Activated gamma-delta T cell treated with Interleukin-2 at 50 U/mL for 16 hours (primary cell): ENCODE measurements at regions not wholly inside any gene's neighbourhood (a gene's known extent, or its start where the extent isn't known, plus 50 kb on each side); places are given as distances from the start of the nearest gene placed in this dataset.
"Not testable (repeated sequence)": the region's sequence is repeated elsewhere in the genome, so short reads cannot be mapped to it uniquely, and the experiment has no call there.

Experiments used
- DNase-seq: peaks from one replicate; pipeline ENCODE4 v3.0.0-alpha.2; 2020

- DNase-seq = no peak
Measured at GRCh38 chrX:39052751-39053150, 251.5 kb downstream of the MID1IP1 start.

DNA sequence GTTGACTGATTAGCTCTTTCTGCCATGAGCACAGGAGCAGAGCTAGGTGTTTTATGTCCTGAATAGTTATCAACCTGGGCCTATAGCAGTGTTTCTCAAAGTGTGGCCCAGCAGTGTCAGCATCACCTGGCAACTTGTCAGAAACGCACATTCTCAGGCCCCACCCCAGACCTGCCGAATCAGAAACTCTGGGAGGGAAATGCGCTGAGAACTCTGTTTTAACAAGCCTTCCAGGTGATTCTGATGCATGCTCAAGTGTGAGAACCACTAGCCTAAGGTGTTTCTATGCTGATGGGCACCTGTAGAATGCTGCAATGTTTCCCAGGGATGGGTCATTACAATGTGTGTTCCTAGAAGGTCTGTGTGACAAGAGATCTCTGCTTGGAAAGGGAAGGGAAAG, 257.5 kb downstream of the MID1IP1 start:
- DNase-seq = no peak

DNA sequence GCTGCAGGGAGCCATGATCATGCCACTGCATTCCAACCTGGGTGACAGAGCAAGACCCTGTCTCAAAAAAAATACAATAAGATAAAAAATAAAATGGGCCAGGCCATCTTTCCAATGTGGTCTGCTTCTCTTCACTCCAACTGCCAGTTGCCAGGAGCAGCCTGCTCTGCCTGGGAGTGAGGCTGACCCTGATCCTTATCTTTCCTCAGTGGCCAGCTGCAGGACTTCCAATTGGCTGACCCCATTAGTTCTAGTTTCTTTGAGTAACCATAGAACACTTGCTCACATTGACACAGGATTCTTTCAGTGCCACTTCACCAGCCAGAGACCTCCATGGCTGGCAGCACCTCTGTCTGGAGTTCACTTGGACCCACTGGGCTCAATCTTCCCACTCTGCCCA, 258.6 kb downstream of the MID1IP1 start:
- DNase-seq = no peak

DNA sequence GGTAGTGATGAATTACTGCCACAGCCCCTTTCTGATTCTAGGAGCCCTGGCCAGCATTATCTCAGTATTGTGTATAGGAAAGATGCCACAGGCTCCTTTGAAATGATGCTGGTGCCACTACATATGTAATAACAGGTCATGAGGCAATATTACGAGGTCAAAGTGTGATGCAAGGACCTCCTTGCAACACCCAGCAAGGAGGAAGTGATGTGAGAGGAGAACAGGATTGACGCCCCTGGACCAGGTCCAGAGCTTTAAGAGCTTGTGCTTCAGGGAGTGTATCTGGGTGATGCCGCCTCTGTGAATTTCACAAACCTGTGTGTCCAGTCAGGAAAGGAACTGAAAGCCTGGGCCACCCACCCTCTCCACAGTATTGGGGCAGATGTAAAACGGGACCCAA, 261.8 kb downstream of the MID1IP1 start:
- no peak for DNase-seq

DNA sequence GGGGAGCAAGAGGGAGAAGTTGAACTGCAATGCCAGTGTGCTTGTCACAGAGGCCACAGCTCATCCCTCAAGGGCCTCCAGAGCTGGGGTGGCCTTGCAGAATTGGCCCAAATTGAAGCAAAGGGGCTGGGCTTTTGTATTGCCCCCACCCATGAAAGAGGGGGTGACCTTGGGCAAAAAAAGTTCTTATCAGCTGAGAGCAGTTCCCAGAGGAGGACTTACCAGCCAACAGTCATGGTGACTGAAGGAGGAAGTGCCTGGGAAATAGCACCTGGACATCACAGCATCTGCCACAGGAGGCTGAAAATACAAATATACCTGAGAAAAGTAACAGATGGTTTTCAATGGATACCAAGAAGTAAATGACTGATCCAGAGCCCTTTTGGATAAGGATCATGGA, 262.4 kb downstream of the MID1IP1 start:
- no peak for DNase-seq

GRCh38 chrX:39065051-39065871, 264.0 kb downstream of the MID1IP1 start:
- no peak for DNase-seq

DNA sequence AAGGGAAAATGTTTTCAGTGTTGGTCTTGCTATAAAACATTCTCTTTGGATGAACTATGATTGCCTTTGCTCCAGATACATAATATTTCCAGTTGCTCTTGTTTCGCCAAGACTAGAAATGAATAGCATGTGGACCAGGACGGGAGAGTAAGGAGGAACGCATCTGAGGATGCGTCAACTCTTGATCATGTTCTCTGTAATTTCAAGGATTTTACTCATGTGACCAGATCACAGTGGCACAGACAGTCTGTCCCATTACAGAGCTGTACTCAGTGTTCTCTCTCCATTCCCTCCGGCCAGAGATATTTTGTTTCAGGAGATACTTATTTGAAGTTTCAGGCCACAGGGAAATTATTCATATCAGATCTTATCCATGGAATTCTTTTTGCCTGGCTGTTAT, 266.6 kb downstream of the MID1IP1 start:
- no peak for DNase-seq

DNA sequence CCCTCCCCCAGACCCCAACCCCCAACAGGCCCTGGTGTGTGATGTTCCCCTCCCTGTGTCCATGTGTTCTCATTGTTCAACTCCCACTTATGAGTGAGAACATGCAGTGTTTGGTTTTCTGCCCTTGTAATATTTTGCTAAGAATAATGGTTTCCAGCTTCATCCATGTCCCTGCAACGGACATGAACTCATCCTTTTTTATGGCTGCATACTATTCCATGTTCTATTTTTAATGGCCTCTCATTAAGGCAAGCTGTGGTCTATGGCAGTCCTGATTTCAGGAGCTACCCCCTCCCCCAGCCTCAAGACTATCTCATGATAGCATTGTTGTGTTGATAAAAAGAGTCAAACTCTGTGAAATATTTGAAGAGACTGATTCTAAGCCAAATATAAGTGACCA, 267.4 kb downstream of the MID1IP1 start:
- not testable (repeated sequence) for DNase-seq

- no peak for DNase-seq
Measured at GRCh38 chrX:39070009-39070408, 268.8 kb downstream of the MID1IP1 start.

DNA sequence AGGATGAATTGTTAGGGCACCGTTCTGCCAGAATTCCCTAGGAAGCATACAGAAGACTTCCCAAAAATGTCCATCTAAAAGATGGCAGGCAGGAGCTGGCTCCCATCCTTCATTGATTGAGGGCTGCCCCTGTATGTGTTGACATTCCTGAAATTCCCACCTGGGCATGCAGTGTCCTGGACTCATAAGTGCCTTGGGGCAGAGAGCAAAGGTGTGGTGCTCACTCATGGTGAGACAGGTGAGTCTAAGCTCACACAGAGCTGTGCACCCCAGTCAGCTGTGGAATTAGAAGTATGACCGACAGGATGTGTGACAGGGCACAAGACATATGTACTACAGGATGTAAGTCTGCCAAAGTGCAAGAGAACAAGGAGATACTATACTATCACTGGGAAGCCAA, 271.9 kb downstream of the MID1IP1 start:
- no peak for DNase-seq

- DNase-seq = no peak
Measured at GRCh38 chrX:39096599-39096998, 295.3 kb downstream of the MID1IP1 start.

DNA sequence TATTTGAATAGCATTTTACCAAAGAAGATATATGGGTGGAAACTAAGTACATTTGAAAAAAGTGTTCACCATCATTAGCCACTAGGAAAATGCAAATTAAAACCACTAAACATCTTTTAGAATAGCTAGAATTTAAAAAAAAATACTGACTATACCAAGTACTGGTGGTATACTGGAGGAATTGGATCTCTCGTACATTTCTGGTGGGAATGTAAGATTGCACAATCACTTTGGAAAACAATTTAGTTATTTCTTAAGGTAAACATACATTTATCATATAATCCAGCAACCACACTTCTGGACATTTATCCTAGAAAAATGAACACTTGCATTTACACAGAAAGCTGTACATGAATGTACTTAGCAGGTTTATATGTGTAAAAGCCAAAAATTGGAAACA, 303.5 kb downstream of the MID1IP1 start:
- DNase-seq = no peak

- DNase-seq = no peak
Measured at GRCh38 chrX:39112143-39112542, 310.9 kb downstream of the MID1IP1 start.

GRCh38 chrX:39115166-39115565, 313.9 kb downstream of the MID1IP1 start:
- no peak for DNase-seq

GRCh38 chrX:39117101-39117500, 315.8 kb downstream of the MID1IP1 start:
- DNase-seq = no peak

GRCh38 chrX:39121903-39122302, 320.6 kb downstream of the MID1IP1 start:
- DNase-seq = no peak

DNA sequence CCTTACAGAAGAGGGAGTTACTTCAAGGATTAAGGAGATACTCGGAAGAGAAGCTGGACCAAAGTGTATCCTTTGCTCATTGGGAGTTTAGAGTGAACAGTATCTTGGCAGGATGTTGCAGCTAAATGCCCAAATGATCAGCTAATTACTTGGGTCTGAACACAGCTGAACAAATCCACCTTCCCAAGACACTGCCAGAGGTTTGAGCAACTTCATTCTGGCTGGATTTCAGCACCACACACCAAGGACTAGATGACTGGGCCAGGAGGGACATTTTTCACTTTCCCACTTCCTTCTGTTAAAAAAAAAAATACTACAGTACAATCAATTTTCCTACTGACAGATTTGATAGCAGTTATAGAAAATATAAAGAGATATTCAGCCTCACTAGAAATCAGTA, 324.6 kb downstream of the MID1IP1 start:
- DNase-seq = no peak

DNA sequence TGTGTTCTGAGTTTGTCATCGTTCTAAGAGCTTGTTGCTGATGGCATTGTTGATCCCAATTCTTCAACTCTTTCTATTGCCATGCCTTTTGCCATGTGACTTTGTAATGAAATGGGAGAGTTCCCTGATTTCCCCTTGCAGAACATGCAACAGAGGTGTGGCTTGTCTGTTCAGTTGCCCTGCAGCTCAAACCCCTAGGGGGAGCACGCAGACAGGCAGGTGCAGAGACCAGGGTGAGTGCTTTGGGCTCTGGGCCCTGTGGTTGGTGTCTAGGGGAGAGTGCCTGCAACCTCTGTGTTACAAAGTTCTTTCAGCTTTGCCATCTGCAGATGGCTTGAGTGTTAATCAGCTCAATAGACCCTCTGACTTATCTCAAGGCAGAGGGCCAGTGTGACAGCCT, 332.7 kb downstream of the MID1IP1 start:
- DNase-seq = no peak

- no peak for DNase-seq
Measured at GRCh38 chrX:39137363-39137954, 336.2 kb downstream of the MID1IP1 start.

- DNase-seq = no peak
Measured at GRCh38 chrX:39140581-39140980, 339.3 kb downstream of the MID1IP1 start.

DNA sequence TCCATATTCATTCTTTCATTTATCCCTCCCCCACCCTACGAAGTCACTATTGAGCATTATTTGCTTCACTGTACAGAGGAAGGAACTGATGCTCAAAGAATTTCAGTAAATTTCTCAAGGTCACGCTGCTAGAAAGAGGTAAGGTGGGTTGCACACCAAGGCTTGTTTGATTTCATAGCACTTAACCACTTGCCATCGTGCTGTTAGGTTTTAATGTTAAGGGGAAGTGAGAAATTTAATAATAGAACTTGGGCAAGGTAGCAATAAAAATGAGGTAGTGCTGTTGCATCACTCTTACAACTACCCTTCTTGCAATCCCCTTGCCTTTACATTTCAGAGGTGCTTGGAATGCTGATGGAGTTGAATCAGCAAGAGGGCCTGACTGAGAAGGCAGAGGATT, 343.1 kb downstream of the MID1IP1 start:
- no peak for DNase-seq

DNA sequence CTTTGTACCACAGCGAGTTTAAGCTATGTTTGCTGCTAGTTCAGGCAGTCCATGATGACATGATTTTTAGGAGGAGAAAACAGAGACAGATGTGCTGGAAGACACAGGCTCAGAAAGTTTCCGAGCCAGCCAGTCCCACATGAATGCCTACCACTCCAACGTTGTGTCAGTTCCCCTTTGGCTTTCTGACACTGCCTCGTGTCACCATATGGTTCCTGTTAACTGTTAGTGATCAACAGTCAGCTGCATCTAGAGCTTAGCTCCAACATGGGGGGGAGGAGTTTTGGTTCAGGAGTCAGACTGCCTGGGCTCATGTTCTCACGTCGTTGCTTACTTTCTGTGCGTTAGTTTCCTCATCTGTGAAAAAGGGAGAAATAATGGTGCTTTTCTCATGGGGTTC, 343.7 kb downstream of the MID1IP1 start:
- DNase-seq = no peak

DNA sequence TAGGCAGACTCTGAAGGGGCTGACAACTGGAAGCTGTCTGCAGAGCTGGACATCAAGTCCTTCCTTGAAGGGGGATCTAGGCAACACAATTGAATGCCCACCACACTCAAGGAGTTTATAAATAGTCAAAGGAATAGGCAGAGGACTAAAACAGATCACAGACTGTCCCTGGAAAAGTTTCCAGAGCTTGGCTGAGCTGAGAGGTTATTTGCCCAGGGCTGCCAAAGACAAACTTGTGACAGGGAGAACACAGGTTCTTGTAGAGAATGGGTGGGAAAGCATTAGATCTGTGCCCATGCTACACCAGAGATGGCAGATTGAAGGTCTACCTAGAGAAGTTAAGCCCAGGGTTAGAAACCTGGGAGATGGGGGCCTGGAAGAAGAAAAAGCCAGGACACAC, 344.6 kb downstream of the MID1IP1 start:
- DNase-seq = no peak

- peak; percentile 46 for DNase-seq
Measured at GRCh38 chrX:39149761-39150160, 348.5 kb downstream of the MID1IP1 start.

- DNase-seq = no peak
Measured at GRCh38 chrX:39150220-39150619, 349.0 kb downstream of the MID1IP1 start.
